Cardiac muscle cell (in vitro differentiated cells and primary cell): ENCODE measurements at regions not wholly inside any gene's neighbourhood (a gene's known extent, or its start where the extent isn't known, plus 50 kb on each side); places are given as distances from the start of the nearest gene placed in this dataset.
A peak's percentile ranks its signal among the peaks of the same experiment; 100 is the strongest.

Experiments
- DNase-seq, 2 donors: peaks; one replicate each; pipeline versions ENCODE4 v3.0.0 to v3.0.0-alpha.2; 2010 to 2017; ENCODE audit warnings: low read depth in 1 of 2, low spot score in 1 of 2
- H3K27ac ChIP-seq: fragments of 200-600 bp; sonication (generic); 2 replicates; pipeline ENCODE4 v1.5.1; 2016
- H3K27me3 ChIP-seq: fragments of 200-600 bp; sonication (generic); 2 replicates; pipeline ENCODE4 v1.6.0; 2016; ENCODE audit warnings: control low read depth
- H3K36me3 ChIP-seq: fragments of 200-600 bp; sonication (generic); 2 replicates; pipeline ENCODE4 v1.5.1; 2016; ENCODE audit warnings: control low read depth
- H3K4me1 ChIP-seq: fragments of 200-600 bp; sonication (generic); 2 replicates; pipeline ENCODE4 v1.8.1; 2017; ENCODE audit warnings: low read depth, mild to moderate bottlenecking, mixed run types
- H3K4me3 ChIP-seq: fragments of 200-600 bp; sonication (generic); 2 replicates; pipeline ENCODE4 v1.5.1; 2016; ENCODE audit warnings: mild to moderate bottlenecking
- H3K9me3 ChIP-seq: fragments of 200-600 bp; sonication (generic); 2 replicates; pipeline ENCODE4 v1.5.1; 2017; ENCODE audit warnings: low read depth, mild to moderate bottlenecking, control low read depth
- TF ChIP-seq, protein P1 (sequence below): IDR thresholded peaks from 2 replicates; pipeline ENCODE4 v1.5.1; 2012; ENCODE audit warnings: low read depth, mild to moderate bottlenecking, low read length

DNA sequence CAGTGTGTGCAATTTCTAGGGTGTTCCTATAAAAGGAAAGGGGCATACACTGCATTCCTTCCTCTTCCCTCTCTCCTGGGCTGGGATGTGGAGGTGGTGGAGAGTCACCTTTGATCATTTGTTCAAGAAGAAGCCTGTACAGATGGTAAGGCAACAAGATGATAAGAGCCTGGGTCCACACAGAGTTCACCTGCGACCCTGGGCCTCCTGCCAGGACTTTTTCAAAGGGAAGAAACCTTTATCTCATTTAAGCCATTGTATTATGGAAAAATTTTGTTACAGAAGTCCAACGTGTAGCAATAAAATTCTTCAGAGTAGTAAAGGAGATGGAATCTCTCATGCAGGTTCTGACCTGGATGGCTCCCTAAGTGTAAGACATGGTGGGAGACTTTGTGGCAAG is 189.1 kb downstream of the MIS18A start:
- Histone ChIP-seq H3K27me3 (no peaks in the 10 kb centered on the region), H3K36me3 (no peaks in the 10 kb centered on the region), H3K4me1 (no peaks in the 10 kb centered on the region), H3K27ac (no peak overlapping the region), H3K9me3 (no peaks in the 10 kb centered on the region), H3K4me3 (no peak overlapping the region)
- no peak for DNase-seq
- TF ChIP-seq, protein P1, sequence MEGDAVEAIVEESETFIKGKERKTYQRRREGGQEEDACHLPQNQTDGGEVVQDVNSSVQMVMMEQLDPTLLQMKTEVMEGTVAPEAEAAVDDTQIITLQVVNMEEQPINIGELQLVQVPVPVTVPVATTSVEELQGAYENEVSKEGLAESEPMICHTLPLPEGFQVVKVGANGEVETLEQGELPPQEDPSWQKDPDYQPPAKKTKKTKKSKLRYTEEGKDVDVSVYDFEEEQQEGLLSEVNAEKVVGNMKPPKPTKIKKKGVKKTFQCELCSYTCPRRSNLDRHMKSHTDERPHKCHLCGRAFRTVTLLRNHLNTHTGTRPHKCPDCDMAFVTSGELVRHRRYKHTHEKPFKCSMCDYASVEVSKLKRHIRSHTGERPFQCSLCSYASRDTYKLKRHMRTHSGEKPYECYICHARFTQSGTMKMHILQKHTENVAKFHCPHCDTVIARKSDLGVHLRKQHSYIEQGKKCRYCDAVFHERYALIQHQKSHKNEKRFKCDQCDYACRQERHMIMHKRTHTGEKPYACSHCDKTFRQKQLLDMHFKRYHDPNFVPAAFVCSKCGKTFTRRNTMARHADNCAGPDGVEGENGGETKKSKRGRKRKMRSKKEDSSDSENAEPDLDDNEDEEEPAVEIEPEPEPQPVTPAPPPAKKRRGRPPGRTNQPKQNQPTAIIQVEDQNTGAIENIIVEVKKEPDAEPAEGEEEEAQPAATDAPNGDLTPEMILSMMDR = no peak

DNA sequence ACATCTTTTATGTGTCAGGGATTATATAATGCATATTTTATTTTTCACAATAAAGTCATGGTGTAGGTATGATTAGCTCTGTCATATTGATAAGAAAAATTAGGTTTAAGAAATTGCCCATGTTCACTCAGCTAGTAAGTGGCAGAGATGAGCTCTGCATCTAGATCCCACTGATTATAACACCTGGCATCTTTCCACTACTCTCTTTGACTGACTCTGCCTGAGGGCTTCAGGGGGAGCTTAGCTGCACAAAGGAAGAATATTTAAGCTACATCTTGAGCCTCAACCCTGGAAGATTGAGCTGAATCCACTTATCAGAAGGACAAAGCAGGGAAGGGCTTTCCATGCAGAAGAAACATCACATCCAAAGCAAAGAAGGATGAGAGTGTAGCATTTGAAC is 190.4 kb downstream of the MIS18A start:
- DNase-seq = no peak
- TF ChIP-seq, protein P1 = no peak
- H3K4me3 ChIP-seq = no peak overlapping the region
- H3K27ac ChIP-seq = no peak overlapping the region
- H3K9me3 ChIP-seq = no peaks in the 10 kb centered on the region
- no peaks in the 10 kb centered on the region for H3K27me3 ChIP-seq
- no peaks in the 10 kb centered on the region for H3K36me3 ChIP-seq
- no peaks in the 10 kb centered on the region for H3K4me1 ChIP-seq

DNA sequence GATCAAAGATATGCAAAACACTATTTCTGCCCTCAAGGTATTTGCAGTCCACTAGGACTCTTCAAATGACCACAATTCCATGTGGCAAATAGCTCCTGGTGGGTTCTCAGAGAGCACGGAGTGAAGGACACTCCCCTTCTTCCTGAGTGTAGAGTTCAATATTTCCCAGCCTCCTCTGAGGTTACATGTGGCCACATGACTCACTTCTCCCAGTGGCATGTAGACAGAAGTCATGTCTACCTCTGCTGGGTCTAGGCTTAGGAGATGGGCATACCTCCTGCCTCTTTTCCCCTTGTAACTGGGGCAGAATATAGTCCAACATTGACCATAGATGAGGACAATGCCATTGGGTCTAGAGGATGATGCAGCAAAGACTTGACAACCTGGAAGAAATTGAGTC is 191.4 kb downstream of the MIS18A start:
- TF ChIP-seq, protein P1 = no peak
- Histone ChIP-seq H3K27me3 (no peaks in the 10 kb centered on the region), H3K36me3 (no peaks in the 10 kb centered on the region), H3K4me1 (peaks cover 2% of the 10 kb centered on the region), H3K4me3 (no peak overlapping the region), H3K27ac (no peak overlapping the region), H3K9me3 (no peaks in the 10 kb centered on the region)
- no peak for DNase-seq

DNA sequence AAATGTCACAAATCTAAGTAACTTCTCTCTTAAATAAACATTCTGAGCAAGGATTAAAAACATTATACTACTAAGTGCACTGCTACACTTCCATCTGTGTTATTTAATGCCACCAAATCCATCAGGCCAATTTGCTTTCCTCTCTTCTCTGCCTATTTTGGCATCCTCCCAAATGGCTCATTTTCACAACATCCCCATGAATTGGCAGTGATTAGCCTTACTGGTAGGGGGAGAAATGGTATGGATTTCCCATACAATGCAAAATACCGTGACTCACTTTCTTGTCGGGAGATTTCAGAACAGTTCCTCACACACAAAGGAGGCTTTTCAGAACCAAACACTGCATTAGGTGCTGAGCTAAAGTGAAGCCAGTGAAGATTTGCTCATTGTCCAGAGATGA is 195.7 kb downstream of the MIS18A start:
- Histone ChIP-seq H3K9me3 (no peaks in the 10 kb centered on the region), H3K27me3 (no peaks in the 10 kb centered on the region), H3K4me1 (peaks cover 6% of the 10 kb centered on the region), H3K27ac (no peak overlapping the region), H3K4me3 (no peak overlapping the region), H3K36me3 (no peaks in the 10 kb centered on the region)
- TF ChIP-seq, protein P1 = no peak
- DNase-seq = peak in 1 of 2 donors; percentile 12

DNA sequence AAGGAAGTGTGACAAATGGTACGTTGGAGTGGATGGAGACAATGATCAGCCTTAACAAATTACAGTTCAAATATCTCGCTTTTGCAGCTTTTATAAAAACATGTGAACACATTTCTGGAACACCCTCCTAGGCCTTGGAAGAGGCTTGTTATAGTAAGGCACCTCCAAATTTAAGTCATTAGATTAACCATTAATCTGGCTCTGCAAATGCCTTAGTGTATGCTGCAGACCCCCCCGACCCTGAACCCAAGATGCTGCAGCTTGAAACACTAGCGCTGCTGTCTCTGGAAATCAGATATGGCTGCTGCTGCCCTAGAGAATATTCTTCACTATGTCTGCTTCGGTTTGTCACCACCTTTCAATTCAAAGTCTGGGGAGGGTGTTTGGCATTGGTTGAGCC is 196.4 kb downstream of the MIS18A start:
- Histone ChIP-seq H3K4me3 (no peak overlapping the region), H3K27ac (no peak overlapping the region), H3K27me3 (no peaks in the 10 kb centered on the region), H3K4me1 (peaks cover 6% of the 10 kb centered on the region), H3K36me3 (no peaks in the 10 kb centered on the region), H3K9me3 (no peaks in the 10 kb centered on the region)
- no peak for DNase-seq
- TF ChIP-seq, protein P1 = no peak

DNA sequence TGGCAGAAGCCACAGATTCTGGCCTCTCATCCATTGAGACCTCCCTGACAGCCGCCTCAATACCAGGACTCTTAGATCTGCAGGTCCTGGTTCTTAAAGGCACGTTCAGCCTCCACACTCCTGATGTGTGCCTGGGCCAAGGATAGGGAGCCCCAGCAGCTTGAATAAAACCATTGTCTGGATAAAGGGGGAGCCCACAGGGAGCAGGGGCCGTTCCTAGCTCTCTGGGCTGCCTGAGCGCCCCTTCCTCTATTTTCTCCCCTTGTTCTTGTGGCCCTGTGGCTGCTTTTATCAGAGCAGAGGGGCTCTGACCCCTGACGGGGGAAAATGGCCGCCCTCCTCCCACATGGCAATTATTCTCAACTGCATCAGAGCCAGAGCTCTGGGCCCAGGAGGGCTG is 200.8 kb downstream of the HUNK start:
- TF ChIP-seq, protein P1 = no peak
- no peak overlapping the region for H3K27ac ChIP-seq
- H3K27me3 ChIP-seq = no peaks in the 10 kb centered on the region
- DNase-seq = no peak
- H3K36me3 ChIP-seq = no peaks in the 10 kb centered on the region
- no peak overlapping the region for H3K4me3 ChIP-seq
- H3K9me3 ChIP-seq = no peaks in the 10 kb centered on the region
- no peaks in the 10 kb centered on the region for H3K4me1 ChIP-seq
